SK-N-SH (cell line): ENCODE measurements at regions not wholly inside any gene's neighbourhood (a gene's known extent, or its start where the extent isn't known, plus 50 kb on each side); places are given as distances from the start of the nearest gene placed in this dataset.

Experiments used
- CTCF ChIA-PET: fragments of 300-600, 350-600 bp; formaldehyde crosslinking; extraction: SDS; loops from one replicate; lab custom pipeline; 2021; lab: Yijun Ruan, JAX
- POLR2A ChIA-PET: fragments of 350-600 bp; sonication (Branson Sonifier 250); formaldehyde crosslinking; extraction: SDS; loops from one replicate; lab custom pipeline; 2020; ENCODE audit warnings: antibody characterized with exemption, inconsistent platforms; lab: Yijun Ruan, JAX
- DNase-seq: peaks from one replicate; pipeline ENCODE4 v3.0.0; 2012
- H2AFZ ChIP-seq: fragments of 200-600 bp; sonication (generic); 2 replicates; pipeline ENCODE4 v1.8.1; 2016; ENCODE audit warnings: antibody characterized with exemption, mild to moderate bottlenecking, low read depth
- H3F3A ChIP-seq: fragments of 200-600 bp; sonication (generic); replicated peaks from 2 replicates; pipeline ENCODE3; 2016; ENCODE audit warnings: antibody characterized with exemption, mild to moderate bottlenecking; ENCODE audit not compliant: insufficient read depth
- H3K27ac ChIP-seq, 2 experiments: fragments of 200-500 bp in 1 of 2; fragments of 200-600 bp in 1 of 2; sonication (Bioruptor generic) in 1 of 2; sonication (generic), shearing (Covaris generic) in 1 of 2; 2 replicates each; pipeline versions ENCODE4 v1.5.1 to v1.6.1; 2014 to 2016; ENCODE audit warnings: low read depth in 2 of 2, inconsistent platforms in 1 of 2, low read length in 1 of 2, mild to moderate bottlenecking in 1 of 2, mixed read lengths in 1 of 2
- H3K27me3 ChIP-seq: fragments of 200-600 bp; sonication (generic), shearing (Covaris generic); 2 replicates; pipeline ENCODE4 v1.6.1; 2016; ENCODE audit warnings: mixed run types; ENCODE audit not compliant: insufficient read depth
- H3K36me3 ChIP-seq, 2 experiments: fragments of 200-500 bp in 1 of 2; fragments of 200-600 bp in 1 of 2; sonication (Bioruptor generic) in 1 of 2; sonication (generic) in 1 of 2; replicated peaks in 1 of 2; 2 replicates each; pipeline versions ENCODE3 to v1.5.1; 2014 to 2016; ENCODE audit warnings: low read length in 1 of 2, mild to moderate bottlenecking in 1 of 2; ENCODE audit not compliant: insufficient read depth in 2 of 2, control insufficient read depth in 1 of 2
- H3K4me1 ChIP-seq, 2 experiments: fragments of 200-500 bp in 1 of 2; fragments of 200-600 bp in 1 of 2; sonication (Bioruptor generic) in 1 of 2; sonication (generic), shearing (Covaris generic) in 1 of 2; 2 replicates each; pipeline versions ENCODE4 v1.5.1 to v1.6.1; 2014 to 2016; ENCODE audit warnings: low read depth in 1 of 2, low read length in 1 of 2, mixed run types in 1 of 2; ENCODE audit not compliant: insufficient read depth in 2 of 2, control insufficient read depth in 1 of 2
- H3K4me2 ChIP-seq: fragments of 200-600 bp; sonication (generic), shearing (Covaris generic); 2 replicates; pipeline ENCODE4 v1.6.1; 2017; ENCODE audit warnings: mixed run types
- H3K4me3 ChIP-seq, 2 experiments: fragments of 200-500 bp in 1 of 2; fragments of 200-600 bp in 1 of 2; sonication (Bioruptor generic) in 1 of 2; sonication (generic), shearing (Covaris generic) in 1 of 2; 2 replicates each; pipeline versions ENCODE4 v1.5.1 to v1.8.1; 2014 to 2016; ENCODE audit warnings: low read depth in 2 of 2, inconsistent platforms in 1 of 2, low read length in 1 of 2, mild to moderate bottlenecking in 1 of 2, mixed read lengths in 1 of 2, moderate library complexity in 1 of 2
- H3K79me2 ChIP-seq: fragments of 200-600 bp; sonication (generic); 2 replicates; pipeline ENCODE4 v1.8.1; 2017; ENCODE audit warnings: mild to moderate bottlenecking; ENCODE audit not compliant: insufficient read depth
- H3K9ac ChIP-seq: fragments of 200-600 bp; sonication (generic); 2 replicates; pipeline ENCODE4 v1.6.1; 2017; ENCODE audit warnings: mixed run types
- H3K9me2 ChIP-seq: fragments of 200-600 bp; sonication (generic); 2 replicates; pipeline ENCODE4 v1.6.1; 2017; ENCODE audit warnings: mixed run types
- H3K9me3 ChIP-seq: fragments of 200-600 bp; sonication (generic); 2 replicates; pipeline ENCODE4 v1.6.1; 2017; ENCODE audit warnings: mixed run types, mild to moderate bottlenecking, moderate library complexity
- H4K20me1 ChIP-seq: fragments of 200-600 bp; sonication (generic); 2 replicates; pipeline ENCODE4 v1.6.1; 2017; ENCODE audit warnings: mild to moderate bottlenecking, mixed run types; ENCODE audit not compliant: insufficient read depth
- EP300 ChIP-seq, 2 experiments: IDR thresholded peaks; 2 replicates each; pipeline versions ENCODE4 v1.4.0 to v1.6.1; 2012; ENCODE audit warnings: borderline replicate concordance in 1 of 2, low read depth in 1 of 2, low read length in 1 of 2
- EZH2phosphoT487 ChIP-seq: fragments of 200-600 bp; sonication (generic); IDR thresholded peaks from 2 replicates; pipeline ENCODE4 v1.6.1; 2017; ENCODE audit warnings: low read depth, mixed run types, mild to moderate bottlenecking, antibody characterized with exemption, moderate library complexity, borderline replicate concordance
- GATA2 ChIP-seq: sonication (generic); formaldehyde crosslinking; IDR thresholded peaks from 2 replicates; pipeline ENCODE4 v1.5.0; 2020; ENCODE audit warnings: mild to moderate bottlenecking, missing genetic modification reagents
- MEF2A ChIP-seq: IDR thresholded peaks from 2 replicates; pipeline ENCODE4 v1.4.0; 2012; ENCODE audit warnings: low read depth, borderline replicate concordance
- MXI1 ChIP-seq: IDR thresholded peaks from 2 replicates; pipeline ENCODE4 v1.6.1; 2012; ENCODE audit warnings: mild to moderate bottlenecking, low read depth, low read length, improper control_type of control experiment
- NFIC ChIP-seq: IDR thresholded peaks from 2 replicates; pipeline ENCODE4 v1.4.0; 2012; ENCODE audit warnings: borderline replicate concordance
- NRF1 ChIP-seq: IDR thresholded peaks from 2 replicates; pipeline ENCODE4 v1.6.1; 2012; ENCODE audit warnings: low read depth, mild to moderate bottlenecking, low read length
- PBX3 ChIP-seq: IDR thresholded peaks from 2 replicates; pipeline ENCODE4; 2012
- POLR2AphosphoS5 ChIP-seq: IDR thresholded peaks from 2 replicates; pipeline ENCODE4 v1.6.1; 2012; ENCODE audit warnings: low read depth, low read length
- RAD21 ChIP-seq: IDR thresholded peaks from 2 replicates; pipeline ENCODE4 v1.6.1; 2012; ENCODE audit warnings: mild to moderate bottlenecking, low read length
- RCOR1 ChIP-seq: fragments of 150-350 bp; IDR thresholded peaks from 2 replicates; pipeline ENCODE4 v1.6.1; 2017; ENCODE audit warnings: antibody characterized with exemption, low read length
- RFX5 ChIP-seq: IDR thresholded peaks from 2 replicates; pipeline ENCODE4 v1.6.1; 2012; ENCODE audit warnings: mild to moderate bottlenecking, improper control_type of control experiment, low read length
- RXRA ChIP-seq: IDR thresholded peaks from 2 replicates; pipeline ENCODE4 v1.4.0; 2012; ENCODE audit warnings: low read depth, mild to moderate bottlenecking, borderline replicate concordance
- SIN3A ChIP-seq: IDR thresholded peaks from 2 replicates; pipeline ENCODE4 v1.6.1; 2012; ENCODE audit warnings: low read depth, mild to moderate bottlenecking, low read length, moderate library complexity, borderline replicate concordance
- TCF12 ChIP-seq: IDR thresholded peaks from 2 replicates; pipeline ENCODE4 v1.4.0; 2012
- YY1 ChIP-seq: IDR thresholded peaks from 2 replicates; pipeline ENCODE4 v1.4.0; 2012; ENCODE audit warnings: low read depth, mild to moderate bottlenecking
- WGBS: methylation state at CpG from one replicate; pipeline ENCODE4 v1.1.6; 2017; ENCODE audit warnings: low lambda C conversion rate; 5-methylcytosine and 5-hydroxymethylcytosine counted together
- TF ChIP-seq, protein P1 (sequence below): fragments of 150-350 bp; IDR thresholded peaks from 2 replicates; pipeline ENCODE4 v1.6.1; 2016; ENCODE audit warnings: mild to moderate bottlenecking, low read depth, low read length
- TF ChIP-seq, protein P2 (sequence below): IDR thresholded peaks from 2 replicates; pipeline ENCODE4 v1.4.0; 2012; ENCODE audit warnings: low read depth
- TF ChIP-seq, protein P3 (sequence below): IDR thresholded peaks from 2 replicates; pipeline ENCODE4 v1.4.0; 2012; ENCODE audit warnings: low read depth, borderline replicate concordance
- TF ChIP-seq, protein P4 (sequence below): IDR thresholded peaks from 2 replicates; pipeline ENCODE4 v1.4.0; 2012; ENCODE audit warnings: low read depth, borderline replicate concordance

DNA sequence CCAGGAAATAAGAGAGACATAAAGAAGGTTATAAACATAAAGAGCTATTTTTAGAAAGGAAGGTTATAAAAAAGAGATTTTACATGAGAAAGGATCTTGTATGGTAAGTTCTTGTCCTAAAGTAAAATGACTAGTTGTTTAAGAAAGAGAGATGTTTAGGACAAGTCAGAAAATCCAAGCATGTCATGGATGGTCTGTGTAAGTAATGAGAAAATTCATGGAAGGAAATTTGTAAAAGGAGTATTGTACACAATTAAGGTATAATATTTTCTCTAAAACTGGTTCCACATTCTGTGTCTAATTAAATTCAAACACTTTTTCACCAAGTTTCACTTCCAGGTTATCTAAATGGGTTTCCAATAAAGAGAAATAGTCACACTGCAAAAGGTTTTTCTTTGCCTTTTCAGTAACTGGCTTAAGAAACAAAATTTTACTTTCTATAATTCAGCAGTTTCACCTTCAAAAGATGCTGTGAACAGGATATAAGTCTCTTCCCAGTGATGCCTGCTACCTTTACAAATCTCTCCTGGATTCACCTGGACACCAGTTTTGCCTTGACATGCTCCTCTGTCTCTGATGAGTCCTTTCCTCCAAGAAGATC is 455.7 kb downstream of the ZIC1 start:
- Histone ChIP-seq H3K9ac (no peak overlapping the region), H3F3A (no peaks in the 10 kb centered on the region), H3K4me2 (no peak overlapping the region), H2AFZ (no peak overlapping the region), H3K27ac (no peak overlapping the region), H3K4me3 (no peak overlapping the region), H3K9me2 (no peaks in the 10 kb centered on the region), H3K27me3 (no peaks in the 10 kb centered on the region), H3K79me2 (no peaks in the 10 kb centered on the region), H4K20me1 (no peaks in the 10 kb centered on the region), H3K4me1 (no peaks in the 10 kb centered on the region), H3K36me3 (no peaks in the 10 kb centered on the region), H3K9me3 (no peaks in the 10 kb centered on the region; the same call in 1 of the 2 replicates)
- ChIA-PET CTCF (no interaction called here), POLR2A (no interaction called here)
- DNase-seq, result no peak
- TF ChIP-seq EZH2phosphoT487 (no peak), GATA2 (CRISPR knock-in tag) (no peak), NFIC (no peak), RAD21 (no peak), YY1 (no peak), RCOR1 (no peak)

DNA sequence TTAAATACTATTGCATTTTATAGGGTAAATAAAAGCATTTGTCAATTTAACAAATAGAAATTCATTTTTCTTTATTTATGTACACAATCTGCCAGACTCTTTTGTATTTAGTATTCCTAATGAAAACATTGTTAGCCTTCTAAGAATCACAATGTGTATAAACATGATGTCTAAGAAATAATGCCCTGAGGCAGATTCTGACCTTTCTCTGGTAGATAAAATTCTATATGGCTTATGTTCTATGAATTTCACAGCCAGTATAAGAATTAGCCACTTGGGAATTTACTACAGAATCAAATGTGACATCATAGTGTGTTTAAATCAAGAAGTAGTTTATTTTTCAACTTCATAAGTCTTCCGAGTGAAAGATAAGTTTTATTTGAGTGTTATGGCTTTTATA is 457.4 kb downstream of the ZIC1 start:
- no peak for DNase-seq
- Histone ChIP-seq H3K9me2 (no peaks in the 10 kb centered on the region), H3K27me3 (no peaks in the 10 kb centered on the region), H3K4me3 (no peak overlapping the region), H2AFZ (no peak overlapping the region), H3K4me2 (no peak overlapping the region), H4K20me1 (no peaks in the 10 kb centered on the region), H3K9ac (no peak overlapping the region), H3K9me3 (no peaks in the 10 kb centered on the region; the same call in 1 of the 2 replicates), H3F3A (no peaks in the 10 kb centered on the region), H3K4me1 (no peaks in the 10 kb centered on the region), H3K36me3 (no peaks in the 10 kb centered on the region), H3K27ac (no peak overlapping the region), H3K79me2 (no peaks in the 10 kb centered on the region)
- TF ChIP-seq, protein P1, sequence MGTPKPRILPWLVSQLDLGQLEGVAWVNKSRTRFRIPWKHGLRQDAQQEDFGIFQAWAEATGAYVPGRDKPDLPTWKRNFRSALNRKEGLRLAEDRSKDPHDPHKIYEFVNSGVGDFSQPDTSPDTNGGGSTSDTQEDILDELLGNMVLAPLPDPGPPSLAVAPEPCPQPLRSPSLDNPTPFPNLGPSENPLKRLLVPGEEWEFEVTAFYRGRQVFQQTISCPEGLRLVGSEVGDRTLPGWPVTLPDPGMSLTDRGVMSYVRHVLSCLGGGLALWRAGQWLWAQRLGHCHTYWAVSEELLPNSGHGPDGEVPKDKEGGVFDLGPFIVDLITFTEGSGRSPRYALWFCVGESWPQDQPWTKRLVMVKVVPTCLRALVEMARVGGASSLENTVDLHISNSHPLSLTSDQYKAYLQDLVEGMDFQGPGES, result no peak
- TF ChIP-seq, protein P2, sequence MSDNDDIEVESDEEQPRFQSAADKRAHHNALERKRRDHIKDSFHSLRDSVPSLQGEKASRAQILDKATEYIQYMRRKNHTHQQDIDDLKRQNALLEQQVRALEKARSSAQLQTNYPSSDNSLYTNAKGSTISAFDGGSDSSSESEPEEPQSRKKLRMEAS, result no peak
- TF ChIP-seq, protein P3, sequence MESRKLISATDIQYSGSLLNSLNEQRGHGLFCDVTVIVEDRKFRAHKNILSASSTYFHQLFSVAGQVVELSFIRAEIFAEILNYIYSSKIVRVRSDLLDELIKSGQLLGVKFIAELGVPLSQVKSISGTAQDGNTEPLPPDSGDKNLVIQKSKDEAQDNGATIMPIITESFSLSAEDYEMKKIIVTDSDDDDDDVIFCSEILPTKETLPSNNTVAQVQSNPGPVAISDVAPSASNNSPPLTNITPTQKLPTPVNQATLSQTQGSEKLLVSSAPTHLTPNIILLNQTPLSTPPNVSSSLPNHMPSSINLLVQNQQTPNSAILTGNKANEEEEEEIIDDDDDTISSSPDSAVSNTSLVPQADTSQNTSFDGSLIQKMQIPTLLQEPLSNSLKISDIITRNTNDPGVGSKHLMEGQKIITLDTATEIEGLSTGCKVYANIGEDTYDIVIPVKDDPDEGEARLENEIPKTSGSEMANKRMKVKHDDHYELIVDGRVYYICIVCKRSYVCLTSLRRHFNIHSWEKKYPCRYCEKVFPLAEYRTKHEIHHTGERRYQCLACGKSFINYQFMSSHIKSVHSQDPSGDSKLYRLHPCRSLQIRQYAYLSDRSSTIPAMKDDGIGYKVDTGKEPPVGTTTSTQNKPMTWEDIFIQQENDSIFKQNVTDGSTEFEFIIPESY, result no peak
- TF ChIP-seq NRF1 (no peak), RFX5 (no peak), EP300 (IDR thresholded peaks at IDR 0.05; ENCODE audit: borderline replicate concordance in 1 of 2, low read depth in 1 of 2, low read length in 1 of 2) (no peak), MEF2A (no peak), PBX3 (no peak), TCF12 (no peak), POLR2AphosphoS5 (no peak), RAD21 (no peak), MXI1 (no peak), RXRA (no peak), SIN3A (no peak)
- TF ChIP-seq, protein P4, sequence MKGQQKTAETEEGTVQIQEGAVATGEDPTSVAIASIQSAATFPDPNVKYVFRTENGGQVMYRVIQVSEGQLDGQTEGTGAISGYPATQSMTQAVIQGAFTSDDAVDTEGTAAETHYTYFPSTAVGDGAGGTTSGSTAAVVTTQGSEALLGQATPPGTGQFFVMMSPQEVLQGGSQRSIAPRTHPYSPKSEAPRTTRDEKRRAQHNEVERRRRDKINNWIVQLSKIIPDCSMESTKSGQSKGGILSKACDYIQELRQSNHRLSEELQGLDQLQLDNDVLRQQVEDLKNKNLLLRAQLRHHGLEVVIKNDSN, result no peak
- ChIA-PET CTCF (no interaction called here), POLR2A (no interaction called here)
- WGBS, result 4% methylated on average over 1 of the region's 1 CpG
